Endothelial cell of umbilical vein (primary cell): ENCODE measurements at regions not wholly inside any gene's neighbourhood (a gene's known extent, or its start where the extent isn't known, plus 50 kb on each side); places are given as distances from the start of the nearest gene placed in this dataset.

Source experiments
- CTCF ChIP-seq, 2 donors: IDR thresholded peaks; 1 replicate in 1 of 2; 2 replicates in 1 of 2; pipeline ENCODE4 v1.5.1; 2011; ENCODE audit warnings: low read length in 2 of 2, mild to moderate bottlenecking in 2 of 2, moderate library complexity in 2 of 2, control low read depth in 1 of 2, inconsistent platforms in 1 of 2, low read depth in 1 of 2; ENCODE audit not compliant: insufficient read depth in 1 of 2; ENCODE audit errors: extremely low read depth in 1 of 2
- GATA2 ChIP-seq: IDR thresholded peaks from 2 replicates; pipeline ENCODE4 v1.7.0; 2011; ENCODE audit warnings: low read depth, mild to moderate bottlenecking, moderate library complexity, mixed read lengths, low read length; ENCODE audit not compliant: insufficient read length, insufficient read depth
- POLR2A ChIP-seq: IDR thresholded peaks from 2 replicates; pipeline ENCODE4 v1.6.1; 2012; ENCODE audit warnings: low read depth, mild to moderate bottlenecking, control low read depth, low read length

- TF ChIP-seq GATA2 (no peak), CTCF (IDR thresholded peaks at IDR 0.05; ENCODE audit: extremely low read depth in 1 of 2, insufficient read depth in 1 of 2, low read depth in 1 of 2, low read length in 2 of 2) (no peak), POLR2A (no peak)
Observed at GRCh38 chrX:42023122-42023521, 99.8 kb upstream of the CASK start.
